ELF-1 (cell line): ENCODE measurements at regions not wholly inside any gene's neighbourhood (a gene's known extent, or its start where the extent isn't known, plus 50 kb on each side); places are given as distances from the start of the nearest gene placed in this dataset.
"Not testable (repeated sequence)": the region's sequence is repeated elsewhere in the genome, so short reads cannot be mapped to it uniquely, and the experiment has no call there.

Experiments used
- DNase-seq: peaks from one replicate; pipeline ENCODE4 v3.0.0-alpha.2; 2016; ENCODE audit warnings: low read depth, low spot score

- DNase-seq, result not testable (repeated sequence)
Observed at GRCh38 chr5:176018598-176018997, 50.5 kb upstream of the THOC3 start.

- DNase-seq, result not testable (repeated sequence)
Observed at GRCh38 chr5:176020852-176021251, 52.7 kb upstream of the THOC3 start.

- DNase-seq, result not testable (repeated sequence)
Observed at GRCh38 chr5:176023535-176023934, 55.4 kb upstream of the THOC3 start.

GRCh38 chr5:176029445-176029844, 61.3 kb upstream of the THOC3 start:
- not testable (repeated sequence) for DNase-seq

GRCh38 chr5:176030361-176031117, 62.4 kb upstream of the THOC3 start:
- DNase-seq, result not testable (repeated sequence)

- DNase-seq, result not testable (repeated sequence)
Observed at GRCh38 chr5:176031118-176031510, 63.0 kb upstream of the THOC3 start.

GRCh38 chr5:176033186-176033585, 65.1 kb upstream of the THOC3 start:
- not testable (repeated sequence) for DNase-seq

GRCh38 chr5:176034407-176035200, 66.5 kb upstream of the THOC3 start:
- not testable (repeated sequence) for DNase-seq

- DNase-seq, result not testable (repeated sequence)
Observed at GRCh38 chr5:176035201-176035530, 67.1 kb upstream of the THOC3 start.

- DNase-seq, result peak; percentile 6
Observed at GRCh38 chr5:176035816-176036308, 67.7 kb upstream of the THOC3 start.

GRCh38 chr5:176036391-176036790, 68.3 kb upstream of the THOC3 start:
- not testable (repeated sequence) for DNase-seq

- DNase-seq, result not testable (repeated sequence)
Observed at GRCh38 chr5:176037190-176037589, 69.1 kb upstream of the THOC3 start.

GRCh38 chr5:176040105-176040801, 72.1 kb upstream of the THOC3 start:
- not testable (repeated sequence) for DNase-seq

- not testable (repeated sequence) for DNase-seq
Observed at GRCh38 chr5:176041248-176041994, 73.3 kb upstream of the THOC3 start.

GRCh38 chr5:176042020-176042658, 74.0 kb upstream of the THOC3 start:
- DNase-seq, result not testable (repeated sequence)

- DNase-seq, result not testable (repeated sequence)
Observed at GRCh38 chr5:176043252-176043829, 75.2 kb upstream of the THOC3 start.

GRCh38 chr5:176043986-176044385, 75.9 kb upstream of the THOC3 start:
- not testable (repeated sequence) for DNase-seq

- DNase-seq, result not testable (repeated sequence)
Observed at GRCh38 chr5:176044431-176044830, 76.3 kb upstream of the THOC3 start.

- DNase-seq, result peak; percentile 7
Observed at GRCh38 chr5:176045442-176045841, 77.3 kb upstream of the THOC3 start.

GRCh38 chr5:176048671-176049070, 80.6 kb upstream of the THOC3 start:
- not testable (repeated sequence) for DNase-seq
